Motor neuron (in vitro differentiated cells): ENCODE measurements at regions not wholly inside any gene's neighbourhood (a gene's known extent, or its start where the extent isn't known, plus 50 kb on each side); places are given as distances from the start of the nearest gene placed in this dataset.
"Not testable (repeated sequence)": the region's sequence is repeated elsewhere in the genome, so short reads cannot be mapped to it uniquely, and the experiment has no call there.

ENCODE experiments used
- ATAC-seq, 8 experiments: fragments of 200-7000 bp; cut with Tn5 transposase; replicated peaks in 6 of 8; 2 replicates each; pipeline ENCODE4 v1.8.0; 2021; ENCODE audit warnings: mild to moderate bottlenecking in 8 of 8, moderate library complexity in 8 of 8
- H3K27ac ChIP-seq, 2 donors: fragments of 250-450 bp; sonication (Bioruptor Pico); 2 replicates each; pipeline ENCODE4 v1.9.0; 2021; ENCODE audit warnings: antibody characterized with exemption in 2 of 2, mild to moderate bottlenecking in 2 of 2, moderate library complexity in 1 of 2
- H3K4me1 ChIP-seq, 2 donors: fragments of 250-450 bp; sonication (Bioruptor Pico); replicated peaks in 1 of 2; 2 replicates each; pipeline ENCODE4 v1.6.1; 2021; ENCODE audit warnings: antibody characterized with exemption in 2 of 2, mild to moderate bottlenecking in 2 of 2, moderate library complexity in 1 of 2
- H3K4me3 ChIP-seq, 5 donors: fragments of 250-450 bp; sonication (Bioruptor Pico); 2 replicates each; pipeline ENCODE4 v1.9.0; 2021; ENCODE audit warnings: antibody characterized with exemption in 5 of 5, mild to moderate bottlenecking in 5 of 5, moderate library complexity in 4 of 5
- WGBS, 10 experiments: fragments of 450-650 bp; shearing (Covaris generic); methylation state at CpG; one replicate each; pipeline ENCODE4 v1.0.0; 2022; 5-methylcytosine and 5-hydroxymethylcytosine counted together
- in situ Hi-C, 9 experiments: fragments of 400-800 bp; cut with MboI; loops; one replicate each; pipeline ENCODE4 v1.15.0; 2021; ENCODE audit warnings: low sequenced_read_pairs in 9 of 9, low pct_unique_long_range_greater_than_20kb in 2 of 9; ENCODE audit not compliant: unreplicated experiment in 9 of 9

DNA sequence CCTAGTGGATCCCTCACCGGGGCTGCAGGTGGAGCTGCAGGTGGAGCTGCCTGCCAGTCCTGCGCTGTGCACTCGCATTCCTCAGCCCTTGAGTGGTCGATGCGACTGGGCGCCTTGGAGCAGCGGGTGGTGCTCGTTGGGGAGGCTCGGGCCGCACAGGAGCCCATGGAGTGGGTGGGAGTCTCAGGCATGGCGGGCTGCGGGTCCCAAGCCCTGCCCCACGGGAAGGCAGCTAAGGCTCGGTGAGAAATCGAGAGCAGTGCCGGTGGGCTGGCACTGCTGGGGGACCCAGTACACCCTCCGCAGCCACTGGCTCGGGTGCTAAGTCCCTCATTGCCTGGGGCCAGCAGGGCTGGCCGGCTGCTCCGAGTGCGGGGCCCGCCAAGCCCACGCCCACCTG, 351.8 kb upstream of the CITED2 start:
- H3K4me1 ChIP-seq, in situ Hi-C loops, ATAC-seq, H3K27ac ChIP-seq, H3K4me3 ChIP-seq: not testable (repeated sequence)
- 87 to 100% methylated on average over 3 to 4 of the region's 23 CpGs; no CpG with 5 or more reads in 8 of the 10 experiments for WGBS, 10 experiments

DNA sequence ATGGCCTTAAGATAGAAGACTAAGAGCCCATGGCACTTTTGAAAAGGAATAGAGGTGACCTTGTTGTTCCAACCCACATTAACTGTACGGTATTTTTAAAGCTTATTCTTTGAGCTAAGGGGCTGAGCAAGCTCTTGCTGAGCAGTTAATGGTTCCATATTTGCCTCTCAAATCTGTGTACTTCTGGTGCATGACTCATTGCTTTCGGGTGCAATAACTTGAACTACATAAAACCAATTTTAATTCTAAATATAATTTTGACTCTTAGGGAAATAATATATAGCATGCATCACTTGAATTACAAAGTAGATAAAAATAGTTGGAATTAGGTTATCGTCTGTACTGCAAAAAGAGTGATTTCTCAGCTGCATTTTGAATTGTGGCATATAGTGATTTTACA, 348.1 kb upstream of the CITED2 start:
- H3K4me3 ChIP-seq: no peak overlapping the region
- WGBS, 10 experiments: 32 to 90% (median 76%) methylated on average over 1 to 3 of the region's 3 CpGs; no CpG with 5 or more reads in 1 of the 10 experiments
- in situ Hi-C loops: no loop called here
- peaks cover 3 to 9% of the 10 kb centered on the region in 2 donors for H3K4me1 ChIP-seq
- no peak overlapping the region for H3K27ac ChIP-seq
- peak in 2 of 8 experiments; percentile 53 to 57 for ATAC-seq

DNA sequence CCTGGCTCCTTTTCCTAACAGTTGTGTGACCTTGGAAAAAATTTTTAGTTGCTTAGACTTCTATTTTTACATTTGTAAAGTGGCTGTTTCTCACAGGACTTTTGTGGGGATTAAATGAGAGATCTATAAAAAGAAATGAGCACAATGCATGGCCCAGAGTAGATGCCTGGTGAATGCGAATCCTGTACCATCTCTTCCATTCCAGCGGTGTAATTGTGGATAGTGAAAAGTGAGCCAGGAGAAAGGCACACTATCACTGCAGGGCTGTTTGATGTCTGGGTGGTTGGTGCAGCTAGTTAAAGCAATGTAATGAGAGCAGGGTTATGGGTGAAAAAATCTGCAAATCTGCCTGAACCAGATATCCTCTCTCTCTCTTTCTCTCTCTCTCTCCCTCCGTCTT, 347.5 kb upstream of the CITED2 start:
- Histone ChIP-seq H3K4me1 (peaks cover 3 to 9% of the 10 kb centered on the region in 2 donors), H3K27ac (peak overlapping the region in 1 of 2 donors; percentile 28), H3K4me3 (no peak overlapping the region)
- in situ Hi-C loops: no loop called here
- 73 to 100% (median 89%) methylated on average over 1 to 3 of the region's 3 CpGs; no CpG with 5 or more reads in 4 of the 10 experiments for WGBS, 10 experiments
- peak in 2 of 8 experiments; percentile 16 to 32 for ATAC-seq

DNA sequence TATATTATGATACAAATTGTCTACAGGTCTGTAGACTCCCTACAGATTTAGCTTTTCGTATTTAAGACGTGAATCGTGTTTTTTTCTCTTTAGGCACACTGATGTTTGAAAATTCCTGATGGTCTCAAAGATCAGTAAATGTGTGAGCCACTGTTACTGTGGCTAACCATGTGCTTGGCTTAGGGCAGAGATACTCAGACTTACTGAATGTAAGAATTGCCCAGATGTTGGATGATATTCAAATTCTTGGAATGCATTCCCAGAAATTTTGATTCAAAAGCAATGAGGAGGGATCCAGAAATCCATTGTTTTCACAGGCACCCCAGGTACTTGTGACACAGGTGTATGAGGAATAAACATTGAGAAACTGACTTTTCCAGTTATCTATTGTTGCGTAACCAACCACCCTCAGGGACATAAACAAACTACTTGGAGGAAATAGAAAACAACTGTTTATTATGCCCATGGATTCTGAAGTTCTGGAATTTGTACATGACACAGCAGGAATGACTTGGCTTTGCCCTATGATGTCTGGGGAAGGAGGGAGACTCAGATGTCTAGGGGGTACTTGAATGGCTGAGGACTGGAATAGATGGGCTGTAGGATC, 339.6 kb upstream of the CITED2 start:
- ATAC-seq: peak in 3 of 8 experiments; percentile 22 to 54 (median 40)
- in situ Hi-C loops: no loop called here
- no peak overlapping the region for H3K27ac ChIP-seq
- H3K4me3 ChIP-seq: no peak overlapping the region
- H3K4me1 ChIP-seq: peaks cover 2 to 4% of the 10 kb centered on the region in 2 donors
- 57 to 100% (median 85%) methylated on average over 1 to 4 of the region's 4 CpGs; no CpG with 5 or more reads in 3 of the 10 experiments for WGBS, 10 experiments

DNA sequence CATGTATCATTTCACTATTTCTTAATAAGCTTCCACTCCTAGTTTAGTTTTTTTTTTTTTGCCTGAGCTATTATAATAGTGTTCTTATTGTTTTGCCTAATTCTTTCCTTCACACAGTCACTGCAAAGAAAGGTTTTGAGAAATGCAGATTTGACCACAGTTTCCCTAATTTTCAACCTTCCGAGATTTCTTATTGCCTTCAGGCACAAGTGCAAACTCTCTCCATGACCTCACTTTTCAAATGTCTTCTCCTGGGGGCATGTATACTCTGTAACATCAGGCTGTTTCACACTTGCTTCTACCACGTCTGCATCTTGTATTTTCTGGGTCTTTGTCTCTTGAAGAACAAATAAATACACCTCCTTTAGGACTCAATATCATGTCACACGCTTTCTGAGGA, 339.0 kb upstream of the CITED2 start:
- H3K27ac ChIP-seq: no peak overlapping the region
- no peak overlapping the region for H3K4me3 ChIP-seq
- H3K4me1 ChIP-seq: peaks cover 4 to 7% of the 10 kb centered on the region in 2 donors
- 7 to 100% (median 60%) methylated on average over 1 to 3 of the region's 3 CpGs; no CpG with 5 or more reads in 1 of the 10 experiments for WGBS, 10 experiments
- in situ Hi-C loops: no loop called here
- peak in 3 of 8 experiments; percentile 68 to 87 (median 74) for ATAC-seq

DNA sequence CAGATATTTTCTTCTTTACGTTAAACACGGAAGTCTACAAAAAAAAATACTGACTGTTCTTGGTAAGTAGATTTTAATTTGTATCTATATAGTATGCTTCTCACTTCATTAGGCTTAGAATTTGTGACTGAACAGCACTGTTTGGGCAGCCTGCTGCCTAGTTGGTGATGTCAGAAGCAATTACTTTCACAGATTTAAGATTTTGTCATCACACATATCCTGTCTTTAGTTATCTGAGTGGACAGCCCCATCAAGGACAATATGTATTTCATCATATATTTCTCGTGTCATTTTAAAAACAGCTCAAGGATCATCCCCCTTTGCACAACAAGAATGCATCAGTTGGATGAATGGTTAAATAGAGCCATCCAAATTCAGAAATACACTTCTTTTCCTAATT, 338.4 kb upstream of the CITED2 start:
- Histone ChIP-seq H3K4me1 (peaks cover 6 to 7% of the 10 kb centered on the region in 2 donors), H3K4me3 (no peak overlapping the region), H3K27ac (no peak overlapping the region)
- in situ Hi-C loops: no loop called here
- ATAC-seq: peak in 2 of 8 experiments; percentile 52 to 63
- WGBS, 10 experiments: 67 to 100% (median 98%) methylated on average over 1 to 3 of the region's 3 CpGs

DNA sequence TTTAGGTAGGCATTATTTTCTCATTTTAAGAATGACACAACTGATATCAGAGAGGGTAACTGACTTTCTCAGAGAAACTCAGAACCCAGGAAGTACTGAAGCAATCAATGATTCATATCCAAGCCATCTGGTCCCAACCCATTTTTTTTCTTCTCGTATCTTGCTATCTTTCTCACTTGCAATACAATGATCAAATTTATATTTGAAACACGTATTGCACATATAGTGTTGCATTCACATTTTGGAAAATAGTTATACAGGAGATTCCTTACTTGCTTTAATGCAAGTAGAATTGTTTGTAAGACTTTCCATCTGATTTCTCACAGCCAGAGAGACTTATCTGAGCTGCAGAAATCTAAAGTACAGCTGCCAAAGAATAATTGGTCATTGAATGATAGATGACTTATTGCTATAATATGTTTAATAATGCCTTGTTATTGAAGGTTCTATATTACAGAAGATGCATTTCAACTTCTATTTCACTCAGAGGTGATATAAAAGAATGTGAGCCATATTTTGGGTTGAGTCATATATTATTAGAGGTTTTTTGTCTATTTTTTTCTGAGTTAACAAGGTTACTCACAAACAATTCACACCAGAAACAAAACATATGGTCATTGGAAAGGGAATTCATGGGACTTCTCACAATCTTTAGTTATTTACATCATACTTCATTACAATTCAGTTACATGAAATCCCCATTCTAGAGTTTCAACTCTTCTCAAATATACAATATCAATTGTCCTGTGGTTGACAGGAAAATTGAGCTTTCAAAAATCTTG, 337.5 kb upstream of the CITED2 start:
- no peak for ATAC-seq
- WGBS, 10 experiments: 24 to 100% (median 83%) methylated on average over 1 to 2 of the region's 2 CpGs; no CpG with 5 or more reads in 1 of the 10 experiments
- no peak overlapping the region for H3K4me3 ChIP-seq
- no peak overlapping the region for H3K27ac ChIP-seq
- in situ Hi-C loops: no loop called here
- H3K4me1 ChIP-seq: peaks cover 6 to 7% of the 10 kb centered on the region in 2 donors

DNA sequence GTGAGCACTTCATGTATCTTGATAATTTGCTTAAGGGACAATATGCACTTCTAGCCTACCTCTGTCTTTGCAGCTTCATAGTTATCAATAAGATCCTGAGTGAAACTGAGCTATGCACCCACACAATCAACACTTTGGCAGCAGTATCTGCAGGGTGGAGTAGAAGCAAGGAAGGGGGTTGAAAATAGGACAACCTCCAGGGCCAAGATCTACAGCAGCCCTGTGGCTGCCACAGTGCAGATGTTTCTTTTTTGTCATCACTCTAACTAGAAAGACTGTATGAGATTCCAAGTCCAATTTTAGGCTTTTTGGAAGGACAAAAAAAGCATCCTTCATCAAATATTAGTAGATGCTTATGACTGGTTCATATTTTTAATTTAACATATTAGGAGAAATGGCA, 336.1 kb upstream of the CITED2 start:
- in situ Hi-C loops: no loop called here
- ATAC-seq: no peak
- Histone ChIP-seq H3K4me3 (no peak overlapping the region), H3K4me1 (peaks cover 6 to 7% of the 10 kb centered on the region in 2 donors), H3K27ac (no peak overlapping the region)

DNA sequence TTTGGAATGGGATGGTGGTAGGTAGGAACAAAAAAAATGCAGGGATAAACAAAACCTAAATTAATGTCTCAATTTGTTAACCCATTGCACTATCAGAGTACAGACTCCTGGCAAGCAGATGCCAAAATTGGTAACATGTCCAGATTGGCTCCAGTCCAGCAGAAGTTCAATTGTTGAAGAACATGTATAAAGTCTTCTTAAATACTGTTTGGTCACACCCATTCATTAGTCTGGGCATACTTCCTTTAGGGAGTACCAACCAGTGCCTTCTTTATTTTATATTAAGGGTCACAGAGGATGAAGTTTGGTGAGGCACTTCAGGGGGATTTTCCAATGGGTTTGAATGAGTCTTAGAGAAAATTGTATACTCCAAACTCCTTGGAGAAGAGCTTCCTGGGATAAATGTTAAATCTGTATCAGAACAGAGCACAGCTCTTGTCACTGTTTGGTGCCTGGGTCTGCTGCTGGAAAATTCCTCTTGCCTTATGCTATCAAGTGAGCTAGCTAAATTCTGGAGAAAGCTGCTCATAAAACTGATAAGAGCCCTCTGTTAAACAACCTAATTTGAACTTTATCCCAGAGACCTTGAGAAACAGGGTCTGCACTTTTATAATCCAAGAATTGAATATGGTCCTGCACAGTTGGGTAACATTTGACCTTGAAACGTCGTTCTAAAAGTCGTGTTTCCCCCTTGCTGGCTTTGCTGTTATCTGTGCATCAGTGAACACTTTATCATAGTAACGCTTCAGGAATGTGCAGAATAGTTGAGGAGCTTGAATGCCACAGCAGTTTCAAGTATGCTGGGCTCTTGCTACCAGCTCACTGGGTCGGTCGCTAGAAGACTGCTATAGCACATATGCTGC, 334.1 kb upstream of the CITED2 start:
- ATAC-seq: peak; percentile 46 to 94 (median 74)
- Histone ChIP-seq H3K27ac (no peak overlapping the region), H3K4me1 (peaks cover 6 to 7% of the 10 kb centered on the region in 2 donors), H3K4me3 (no peak overlapping the region)
- in situ Hi-C loops: no loop called here
- 0 to 63% (median 39%) methylated on average over 2 to 6 of the region's 6 CpGs; no CpG with 5 or more reads in 1 of the 10 experiments for WGBS, 10 experiments

DNA sequence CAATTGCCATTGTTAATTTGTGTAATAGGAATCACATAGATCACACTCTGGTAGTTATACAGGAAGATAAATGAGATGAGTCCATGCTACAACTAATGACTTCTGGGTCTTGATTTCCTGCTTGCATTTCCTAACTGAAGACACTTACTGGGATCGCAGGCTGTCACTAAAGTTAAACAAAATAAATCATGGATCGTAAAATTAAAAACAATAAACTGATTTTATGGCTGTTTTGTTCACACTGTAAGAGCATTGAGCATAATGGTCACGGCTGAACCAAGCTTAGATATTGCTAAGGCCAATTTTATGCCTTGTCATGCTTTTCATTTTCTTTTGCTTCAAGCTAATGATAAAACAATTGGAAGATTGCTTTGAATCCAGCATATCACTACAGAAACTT, 332.5 kb upstream of the CITED2 start:
- ATAC-seq: peak in 4 of 8 experiments; percentile 29 to 60 (median 45)
- H3K27ac ChIP-seq: no peak overlapping the region
- 76 to 95% (median 87%) methylated on average over 2 to 3 of the region's 3 CpGs for WGBS, 10 experiments
- in situ Hi-C loops: no loop called here
- no peak overlapping the region for H3K4me3 ChIP-seq
- H3K4me1 ChIP-seq: peaks cover 6 to 7% of the 10 kb centered on the region in 2 donors

DNA sequence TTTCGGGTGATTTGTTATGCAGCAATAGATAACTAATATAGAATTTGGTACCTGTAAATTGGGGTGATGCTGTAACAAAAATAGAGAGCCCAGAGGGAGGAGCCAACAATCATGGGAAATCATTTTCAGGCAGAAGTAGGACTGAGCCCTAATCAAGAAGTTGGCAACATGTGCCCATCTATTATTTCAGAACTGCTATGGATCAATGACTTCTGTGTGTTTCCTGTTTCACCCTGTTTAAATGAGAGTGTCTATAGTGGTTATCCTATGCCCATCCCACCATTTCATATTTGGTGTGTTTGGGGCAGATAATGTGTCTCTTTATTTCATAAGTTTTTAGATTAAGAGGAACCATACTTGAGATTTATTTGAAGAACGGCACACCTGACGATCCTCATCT, 330.8 kb upstream of the CITED2 start:
- Histone ChIP-seq H3K27ac (no peak overlapping the region), H3K4me3 (no peak overlapping the region), H3K4me1 (peaks cover 6 to 7% of the 10 kb centered on the region in 2 donors)
- no peak for ATAC-seq
- in situ Hi-C loops: no loop called here
- WGBS, 10 experiments: 90 to 100% (median 100%) methylated on average over 1 to 3 of the region's 3 CpGs; no CpG with 5 or more reads in 3 of the 10 experiments

DNA sequence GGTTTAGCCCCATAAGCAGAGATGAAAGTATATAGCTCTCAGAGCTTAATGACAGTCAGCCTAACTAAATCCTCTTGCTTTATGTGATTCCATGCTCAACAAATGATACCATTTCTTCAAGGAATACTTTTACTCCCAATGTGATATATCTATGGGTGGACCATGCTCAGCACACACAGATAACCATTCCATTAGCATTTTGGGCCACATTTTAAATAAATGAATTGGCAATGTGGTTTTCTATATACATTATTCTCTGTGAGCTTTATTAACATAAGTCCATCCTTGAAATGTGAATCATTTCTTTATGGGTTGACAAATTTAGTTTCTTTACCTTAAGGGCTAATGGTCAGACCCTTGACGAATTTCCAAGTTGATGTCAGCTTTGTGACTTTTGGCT, 329.3 kb upstream of the CITED2 start:
- peak in 2 of 8 experiments; percentile 57 to 90 for ATAC-seq
- 0 to 100% (median 46%) methylated on average over 1 of the region's 1 CpG; no CpG with 5 or more reads in 2 of the 10 experiments for WGBS, 10 experiments
- H3K4me3 ChIP-seq: no peak overlapping the region
- in situ Hi-C loops: no loop called here
- no peak overlapping the region for H3K27ac ChIP-seq
- peaks cover 2 to 4% of the 10 kb centered on the region in 2 donors for H3K4me1 ChIP-seq

DNA sequence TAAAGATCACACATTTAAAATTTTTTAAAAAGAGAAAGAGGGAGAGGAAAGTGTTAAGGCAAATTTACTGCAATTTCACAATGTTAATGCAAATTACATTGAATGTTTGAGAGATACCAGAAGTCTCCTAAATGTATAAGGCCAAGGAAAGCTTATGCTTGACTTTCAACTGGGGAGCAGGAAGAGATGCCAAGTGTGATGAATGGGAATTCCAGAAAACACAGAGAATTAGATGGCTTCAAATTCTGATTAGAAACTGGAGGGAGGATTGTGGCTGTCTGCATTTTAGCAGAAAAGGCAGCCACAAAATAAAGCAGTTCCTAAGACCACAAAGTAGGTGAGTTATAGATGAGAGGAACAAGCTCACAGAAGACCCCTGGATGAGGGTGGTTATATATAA, 328.3 kb upstream of the CITED2 start:
- Histone ChIP-seq H3K27ac (no peak overlapping the region), H3K4me3 (no peak overlapping the region), H3K4me1 (no peaks in the 10 kb centered on the region)
- in situ Hi-C loops: no loop called here
- no peak for ATAC-seq
